ENCODE measurements at regions not wholly inside any gene's neighbourhood (a gene's known extent, or its start where the extent isn't known, plus 50 kb on each side); places are given as distances from the start of the nearest gene placed in this dataset.
"Not testable (repeated sequence)": the region's sequence is repeated elsewhere in the genome, so short reads cannot be mapped to it uniquely, and the experiment has no call there.

GRCh38 chr9:97214556-97214955, 92.9 kb upstream of the CCDC180 start:
- not testable (repeated sequence) for TF ChIP-seq CTCF, POLR2A, EP300 (IDR thresholded peaks at IDR 0.05)
